IMR-90 (cell line): ENCODE measurements at regions not wholly inside any gene's neighbourhood (a gene's known extent, or its start where the extent isn't known, plus 50 kb on each side); places are given as distances from the start of the nearest gene placed in this dataset.

Experiments used
- ATAC-seq: fragments of 200-7000 bp; cut with Tn5 transposase; 2 replicates; pipeline ENCODE4 v1.9.1; 2020; ENCODE audit warnings: low read depth, mild to moderate bottlenecking, moderate library complexity
- BruUV-seq: library from RNA; stranded (reverse); fragments of 400-500 nt; replicated peaks from 2 replicates; lab custom pipeline; 2021; lab: Mats Ljungman, UMichigan
- CTCF ChIA-PET: fragments of 300-600 bp; formaldehyde crosslinking; extraction: SDS; loops from one replicate; lab custom pipeline; 2021; ENCODE audit warnings: antibody characterized with exemption; lab: Yijun Ruan, JAX
- POLR2A ChIA-PET: fragments of 300-600 bp; sonication (Branson Sonifier 250); formaldehyde crosslinking; loops from one replicate; lab custom pipeline; 2022; ENCODE audit warnings: antibody characterized with exemption; ENCODE audit not compliant: unreplicated experiment; lab: Charles Lee
- DNase-seq: peaks from one replicate; pipeline ENCODE4 v3.0.0; 2013
- H2AFZ ChIP-seq: replicated peaks from 2 replicates; pipeline ENCODE3; 2013; ENCODE audit warnings: low read length, mild to moderate bottlenecking; ENCODE audit not compliant: poor library complexity
- H2AK5ac ChIP-seq: 2 replicates; pipeline ENCODE4 v1.6.1; 2013; ENCODE audit warnings: low read depth, low read length, inconsistent platforms
- H2AK9ac ChIP-seq: replicated peaks from 2 replicates; pipeline ENCODE3; 2013; ENCODE audit warnings: mild to moderate bottlenecking, low read depth, low read length, moderate library complexity; ENCODE audit not compliant: poor library complexity
- H2BK120ac ChIP-seq: 2 replicates; pipeline ENCODE4 v1.6.1; 2013; ENCODE audit warnings: low read depth, low read length, inconsistent platforms
- H2BK15ac ChIP-seq: 3 replicates; pipeline ENCODE4 v1.6.1; 2013; ENCODE audit warnings: low read depth, low read length, inconsistent platforms
- H2BK20ac ChIP-seq: 2 replicates; pipeline ENCODE4 v1.6.1; 2013; ENCODE audit warnings: low read depth, mild to moderate bottlenecking, inconsistent platforms, low read length, moderate library complexity
- H2BK5ac ChIP-seq: 2 replicates; pipeline ENCODE4 v1.6.1; 2013; ENCODE audit warnings: mild to moderate bottlenecking, low read depth, low read length, inconsistent platforms; ENCODE audit not compliant: poor library complexity, severe bottlenecking
- H3K14ac ChIP-seq: replicated peaks from 2 replicates; pipeline ENCODE4 v1.6.1; 2013; ENCODE audit warnings: low read depth, low read length, inconsistent platforms
- H3K18ac ChIP-seq: 2 replicates; pipeline ENCODE4 v1.6.1; 2013; ENCODE audit warnings: low read depth, low read length, control low read depth
- H3K23ac ChIP-seq: 2 replicates; pipeline ENCODE4 v1.6.1; 2013; ENCODE audit warnings: low read depth, low read length, inconsistent platforms
- H3K27ac ChIP-seq: 2 replicates; pipeline ENCODE4 v1.5.1; 2013; ENCODE audit warnings: mild to moderate bottlenecking, control low read depth, low read length; ENCODE audit not compliant: insufficient read depth
- H3K27me3 ChIP-seq: 2 replicates; pipeline ENCODE4 v1.6.1; 2013; ENCODE audit warnings: low read length; ENCODE audit not compliant: control insufficient read depth, insufficient read depth
- H3K36me3 ChIP-seq: 2 replicates; pipeline ENCODE4 v1.6.1; 2013; ENCODE audit warnings: low read length, mixed read lengths; ENCODE audit not compliant: control insufficient read depth, insufficient read depth
- H3K4ac ChIP-seq: 2 replicates; pipeline ENCODE4 v1.6.1; 2013; ENCODE audit warnings: low read depth, low read length, inconsistent platforms
- H3K4me1 ChIP-seq: 2 replicates; pipeline ENCODE4 v1.6.1; 2013; ENCODE audit warnings: low read length, mixed read lengths; ENCODE audit not compliant: control insufficient read depth, insufficient read depth
- H3K4me2 ChIP-seq: 2 replicates; pipeline ENCODE4 v1.6.1; 2013; ENCODE audit warnings: low read depth, mild to moderate bottlenecking, control low read depth, low read length, moderate library complexity
- H3K4me3 ChIP-seq: 2 replicates; pipeline ENCODE4 v1.5.1; 2013; ENCODE audit warnings: low read depth, mild to moderate bottlenecking, control low read depth, low read length, moderate library complexity; ENCODE audit not compliant: insufficient read depth
- H3K56ac ChIP-seq: 2 replicates; pipeline ENCODE4 v1.6.1; 2013; ENCODE audit warnings: low read length, inconsistent platforms; ENCODE audit not compliant: insufficient read depth; ENCODE audit errors: extremely low read depth
- H3K79me1 ChIP-seq, 2 experiments: 2 replicates each; pipeline ENCODE4 v1.6.1; 2013; ENCODE audit warnings: low read length in 2 of 2, inconsistent platforms in 1 of 2, low read depth in 1 of 2
- H3K9ac ChIP-seq: 2 replicates; pipeline ENCODE4 v1.6.1; 2013; ENCODE audit warnings: low read depth, low read length, control low read depth
- H3K9me1 ChIP-seq: 2 replicates; pipeline ENCODE4 v1.6.1; 2013; ENCODE audit warnings: low read length, inconsistent platforms; ENCODE audit not compliant: insufficient read depth
- H3K9me3 ChIP-seq: 2 replicates; pipeline ENCODE4 v1.6.1; 2013; ENCODE audit warnings: low read length; ENCODE audit not compliant: control insufficient read depth, insufficient read depth
- H4K20me1 ChIP-seq: 2 replicates; pipeline ENCODE4 v1.6.1; 2013; ENCODE audit warnings: low read length, inconsistent platforms; ENCODE audit not compliant: insufficient read depth
- H4K5ac ChIP-seq: 2 replicates; pipeline ENCODE4 v1.6.1; 2013; ENCODE audit warnings: mild to moderate bottlenecking, low read depth, low read length, control low read depth
- H4K8ac ChIP-seq, 2 experiments: 2 replicates each; pipeline ENCODE4 v1.6.1; 2013; ENCODE audit warnings: low read depth in 2 of 2, low read length in 2 of 2, control low read depth in 1 of 2, inconsistent platforms in 1 of 2
- H4K91ac ChIP-seq: 2 replicates; pipeline ENCODE4 v1.6.1; 2013; ENCODE audit warnings: low read depth, low read length, inconsistent platforms; ENCODE audit not compliant: insufficient read depth
- BHLHE40 ChIP-seq: fragments of 150-350 bp; IDR thresholded peaks from 2 replicates; pipeline ENCODE4 v1.6.1; 2016; ENCODE audit warnings: mild to moderate bottlenecking, low read depth, low read length
- CHD1 ChIP-seq: IDR thresholded peaks from 2 replicates; pipeline ENCODE4 v1.6.1; 2012; ENCODE audit warnings: low read depth, low read length, improper control_type of control experiment
- MAZ ChIP-seq: IDR thresholded peaks from 2 replicates; pipeline ENCODE4 v1.6.1; 2012; ENCODE audit warnings: low read depth, mild to moderate bottlenecking, low read length, improper control_type of control experiment, moderate library complexity, borderline replicate concordance
- MXI1 ChIP-seq: IDR thresholded peaks from 2 replicates; pipeline ENCODE4 v1.6.1; 2012; ENCODE audit warnings: low read depth, mild to moderate bottlenecking, low read length, moderate library complexity, borderline replicate concordance
- POLR2A ChIP-seq: IDR thresholded peaks from 2 replicates; pipeline ENCODE4 v1.6.1; 2012; ENCODE audit warnings: mild to moderate bottlenecking, low read depth, low read length
- RAD21 ChIP-seq: IDR thresholded peaks from 2 replicates; pipeline ENCODE4 v1.6.1; 2012; ENCODE audit warnings: low read length, improper control_type of control experiment
- RCOR1 ChIP-seq: IDR thresholded peaks from 2 replicates; pipeline ENCODE4 v1.6.1; 2012; ENCODE audit warnings: mild to moderate bottlenecking, low read length, improper control_type of control experiment; ENCODE audit not compliant: insufficient replicate concordance
- WGBS, 2 experiments: methylation state at CpG; one replicate each; pipeline versions ENCODE4 v1.1.5 to v1.1.7; 2013; ENCODE audit warnings: missing lambda C conversion rate in 2 of 2; ENCODE audit not compliant: insufficient read length in 1 of 2; ENCODE audit errors: extremely low coverage in 2 of 2; 5-methylcytosine and 5-hydroxymethylcytosine counted together
- dilution Hi-C: fragments of 300-500 bp; cut with HindIII; formaldehyde crosslinking; loops from one replicate; pipeline ENCODE4 v1.14.3; 2018; ENCODE audit warnings: low sequenced_read_pairs; ENCODE audit not compliant: unreplicated experiment
- in situ Hi-C: fragments of 300-500 bp; cut with MboI; formaldehyde crosslinking; loops from 3 replicates; pipeline ENCODE4 v1.14.3; 2019; ENCODE audit warnings: low sequenced_read_pairs, inconsistent platforms, mixed read lengths
- intact Hi-C: fragments of 100-400 bp; cut with micrococcal nuclease; formaldehyde crosslinking; loops from 2 replicates; pipeline ENCODE4 v1.10.0; 2022
- TF ChIP-seq, protein P1 (sequence below): fragments of 150-350 bp; IDR thresholded peaks from 2 replicates; pipeline ENCODE4 v1.6.1; 2016; ENCODE audit warnings: low read depth, mild to moderate bottlenecking, low read length, moderate library complexity, borderline replicate concordance

- H4K20me1 ChIP-seq: no peaks in the 10 kb centered on the region
- no peak overlapping the region for H2AK9ac ChIP-seq
- DNase-seq: no peak
- no peak overlapping the region for H3K23ac ChIP-seq
- H3K27ac ChIP-seq: no peak overlapping the region
- H3K9me1 ChIP-seq: no peaks in the 10 kb centered on the region
- H3K79me1 ChIP-seq: no peaks in the 10 kb centered on the region
- intact Hi-C loops: no loop called here
- no peak overlapping the region for H2BK5ac ChIP-seq
- no peak for ATAC-seq
- H4K8ac ChIP-seq: no peak overlapping the region
- H3K9ac ChIP-seq: no peak overlapping the region
- no peak overlapping the region for H2BK20ac ChIP-seq
- no peak overlapping the region for H3K4me3 ChIP-seq
- H3K4me1 ChIP-seq: no peaks in the 10 kb centered on the region
- no peak overlapping the region for H2AK5ac ChIP-seq
- TF ChIP-seq POLR2A (no peak), MAZ (no peak), RAD21 (no peak), BHLHE40 (no peak), RCOR1 (no peak), MXI1 (no peak), CHD1 (no peak)
- TF ChIP-seq, protein P1, sequence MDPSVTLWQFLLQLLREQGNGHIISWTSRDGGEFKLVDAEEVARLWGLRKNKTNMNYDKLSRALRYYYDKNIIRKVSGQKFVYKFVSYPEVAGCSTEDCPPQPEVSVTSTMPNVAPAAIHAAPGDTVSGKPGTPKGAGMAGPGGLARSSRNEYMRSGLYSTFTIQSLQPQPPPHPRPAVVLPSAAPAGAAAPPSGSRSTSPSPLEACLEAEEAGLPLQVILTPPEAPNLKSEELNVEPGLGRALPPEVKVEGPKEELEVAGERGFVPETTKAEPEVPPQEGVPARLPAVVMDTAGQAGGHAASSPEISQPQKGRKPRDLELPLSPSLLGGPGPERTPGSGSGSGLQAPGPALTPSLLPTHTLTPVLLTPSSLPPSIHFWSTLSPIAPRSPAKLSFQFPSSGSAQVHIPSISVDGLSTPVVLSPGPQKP: no peak
- H2AFZ ChIP-seq: no peak overlapping the region
- dilution Hi-C loops: no loop called here
- CTCF ChIA-PET: no interaction called here
- no peaks in the 10 kb centered on the region for H3K36me3 ChIP-seq
- H3K56ac ChIP-seq: no peak overlapping the region
- POLR2A ChIA-PET: no interaction called here
- H2BK15ac ChIP-seq: no peak overlapping the region
- in situ Hi-C loops: no loop called here
- no peak overlapping the region for H2BK120ac ChIP-seq
- no peak overlapping the region for H3K18ac ChIP-seq
- no peak overlapping the region for H3K4me2 ChIP-seq
- H3K14ac ChIP-seq: no peak overlapping the region
- no peaks in the 10 kb centered on the region for H3K27me3 ChIP-seq
- no peak overlapping the region for H3K4ac ChIP-seq
- no TSS peak for BruUV-seq
- no peak overlapping the region for H4K5ac ChIP-seq
- no CpG with 5 or more reads among the region's 1 CpG for WGBS, 2 experiments
- no peaks in the 10 kb centered on the region for H3K9me3 ChIP-seq
- H4K91ac ChIP-seq: no peak overlapping the region
Observed at GRCh38 chr3:102360183-102360860, 74.5 kb upstream of the ZPLD1 start.
